Astrocyte of the cerebellum (primary cell): ENCODE measurements at regions not wholly inside any gene's neighbourhood (a gene's known extent, or its start where the extent isn't known, plus 50 kb on each side); places are given as distances from the start of the nearest gene placed in this dataset.

Experiments
- DNase-seq: peaks from one replicate; pipeline ENCODE4 v3.0.0-alpha.2; 2011; ENCODE audit warnings: low read depth
- H3K4me3 ChIP-seq: 2 replicates; pipeline ENCODE4 v1.5.1; 2011; ENCODE audit warnings: mild to moderate bottlenecking, low read depth, low read length, moderate library complexity
- CTCF ChIP-seq: IDR thresholded peaks from 2 replicates; pipeline ENCODE4 v1.5.1; 2012; ENCODE audit warnings: low read length, low read depth, moderate library complexity, mild to moderate bottlenecking; ENCODE audit errors: missing control alignments
- in situ Hi-C: cut with HindIII; loops from 2 replicates; pipeline ENCODE4 v1.10.0; 2017; ENCODE audit warnings: low sequenced_read_pairs

- DNase-seq: peak; percentile 34
- no peak overlapping the region for H3K4me3 ChIP-seq
- no peak for TF ChIP-seq CTCF
- in situ Hi-C loops: no loop called here
These were observed 285.0 kb upstream of the ADAMTS9 start for GRCh38 chr3:64972793-64973192.

DNA sequence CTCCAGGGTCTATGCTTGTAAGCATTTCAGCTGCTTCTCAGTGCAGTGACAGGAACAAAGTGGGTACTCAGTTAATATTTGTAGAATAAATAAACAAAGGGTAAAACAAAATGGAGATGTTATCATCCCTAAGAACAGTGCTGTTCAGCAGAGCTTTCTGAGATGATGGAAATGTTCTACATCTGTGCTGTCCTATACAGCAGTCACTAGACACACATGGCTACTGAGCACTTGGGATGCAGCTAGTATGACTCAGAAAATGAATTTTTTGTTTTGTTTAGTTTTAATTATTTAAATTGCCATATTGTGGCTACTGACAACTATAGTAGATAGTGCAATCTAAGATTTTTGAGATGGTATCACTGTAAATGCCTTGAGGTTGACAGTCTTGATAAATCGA lies 283.8 kb upstream of the ADAMTS9 start:
- in situ Hi-C loops: no loop called here
- no peak overlapping the region for H3K4me3 ChIP-seq
- TF ChIP-seq CTCF: no peak
- no peak for DNase-seq

- H3K4me3 ChIP-seq: no peak overlapping the region
- no peak for TF ChIP-seq CTCF
- DNase-seq: no peak
- in situ Hi-C loops: no loop called here
These were observed 282.8 kb upstream of the ADAMTS9 start for GRCh38 chr3:64970634-64971033.

GRCh38 chr3:64961301-64961700 lies 273.5 kb upstream of the ADAMTS9 start:
- TF ChIP-seq CTCF: no peak
- no peak overlapping the region for H3K4me3 ChIP-seq
- in situ Hi-C loops: no loop called here
- DNase-seq: no peak

- in situ Hi-C loops: no loop called here
- TF ChIP-seq CTCF: no peak
- no peak for DNase-seq
- no peak overlapping the region for H3K4me3 ChIP-seq
These were observed 270.5 kb upstream of the ADAMTS9 start for GRCh38 chr3:64958199-64958843.

GRCh38 chr3:64957408-64958198 lies 269.8 kb upstream of the ADAMTS9 start:
- H3K4me3 ChIP-seq: no peak overlapping the region
- DNase-seq: no peak
- in situ Hi-C loops: no loop called here
- no peak for TF ChIP-seq CTCF
